Fibroblast of lung (primary cell): ENCODE measurements at regions not wholly inside any gene's neighbourhood (a gene's known extent, or its start where the extent isn't known, plus 50 kb on each side); places are given as distances from the start of the nearest gene placed in this dataset.

ENCODE experiments used
- DNase-seq, 2 donors: peaks; one replicate each; pipeline versions ENCODE4 v3.0.0 to v3.0.0-alpha.2; 2010; ENCODE audit warnings: low read depth in 2 of 2
- H2AFZ ChIP-seq: 2 replicates; pipeline ENCODE4 v1.5.1; 2012; ENCODE audit warnings: low read length, control low read depth, inconsistent platforms
- H3K27ac ChIP-seq: 2 replicates; pipeline ENCODE4 v1.5.1; 2011; ENCODE audit warnings: low read length, control low read depth; ENCODE audit not compliant: insufficient read depth
- H3K27me3 ChIP-seq: 2 replicates; pipeline ENCODE4 v1.5.1; 2011; ENCODE audit warnings: mild to moderate bottlenecking, low read length; ENCODE audit not compliant: control insufficient read depth, insufficient read depth
- H3K36me3 ChIP-seq: 2 replicates; pipeline ENCODE4 v1.5.1; 2011; ENCODE audit warnings: low read length; ENCODE audit not compliant: control insufficient read depth, insufficient read depth
- H3K4me1 ChIP-seq: 2 replicates; pipeline ENCODE4 v1.5.1; 2011; ENCODE audit warnings: low read length; ENCODE audit not compliant: control insufficient read depth, insufficient read depth; ENCODE audit errors: extremely low read depth
- H3K4me2 ChIP-seq: 2 replicates; pipeline ENCODE4 v1.5.1; 2011; ENCODE audit warnings: low read length, control low read depth; ENCODE audit not compliant: insufficient read depth; ENCODE audit errors: extremely low read depth
- H3K4me3 ChIP-seq, 4 experiments: fragments of 200-600 bp in 1 of 4; sonication (generic) in 1 of 4; replicated peaks in 1 of 4; 2 replicates each; pipeline ENCODE4 v1.5.1; 2011 to 2016; ENCODE audit warnings: low read length in 4 of 4, low read depth in 3 of 4, mild to moderate bottlenecking in 3 of 4, control low read depth in 2 of 4, inconsistent platforms in 1 of 4, mixed read lengths in 1 of 4; ENCODE audit not compliant: insufficient read depth in 1 of 4; ENCODE audit errors: control extremely low read depth in 1 of 4
- H3K79me2 ChIP-seq: 2 replicates; pipeline ENCODE4 v1.5.1; 2012; ENCODE audit warnings: mild to moderate bottlenecking, low read length, inconsistent platforms; ENCODE audit not compliant: control insufficient read depth, insufficient read depth
- H3K9ac ChIP-seq: 2 replicates; pipeline ENCODE4 v1.5.1; 2011; ENCODE audit warnings: mild to moderate bottlenecking, low read length, control low read depth; ENCODE audit not compliant: insufficient read depth
- H3K9me3 ChIP-seq: 2 replicates; pipeline ENCODE4 v1.5.1; 2012; ENCODE audit warnings: low read depth, low read length; ENCODE audit not compliant: control insufficient read depth, insufficient read depth
- H4K20me1 ChIP-seq: 2 replicates; pipeline ENCODE4 v1.5.1; 2011; ENCODE audit warnings: low read length; ENCODE audit not compliant: control insufficient read depth, insufficient read depth; ENCODE audit errors: extremely low read depth
- CTCF ChIP-seq, 2 donors: IDR thresholded peaks in 1 of 2; conservative IDR thresholded peaks in 1 of 2; 1 replicate in 1 of 2; 2 replicates in 1 of 2; pipeline ENCODE4 v1.5.1; 2011 to 2012; ENCODE audit warnings: low read length in 2 of 2, control low read depth in 1 of 2, inconsistent platforms in 1 of 2, low read depth in 1 of 2, mild to moderate bottlenecking in 1 of 2
- EZH2 ChIP-seq: IDR thresholded peaks from 2 replicates; pipeline ENCODE4 v1.5.1; 2012; ENCODE audit warnings: low read length, control low read depth, mild to moderate bottlenecking; ENCODE audit errors: missing control alignments

- Histone ChIP-seq H3K27me3 (no peaks in the 10 kb centered on the region), H3K4me3 (no peak overlapping the region)
Measured at GRCh38 chr15:58355382-58355971, 76.3 kb upstream of the LIPC start.

GRCh38 chr15:58355973-58356372, 75.8 kb upstream of the LIPC start:
- no peak overlapping the region for H3K4me3 ChIP-seq
- H4K20me1 ChIP-seq: no peaks in the 10 kb centered on the region
- TF ChIP-seq EZH2 (no peak), CTCF (conservative IDR thresholded peaks at IDR 0.05 in 1 of 2, IDR thresholded peaks at IDR 0.05 in 1 of 2; ENCODE audit: low read depth in 1 of 2, low read length in 2 of 2) (no peak)
- H3K9me3 ChIP-seq: no peaks in the 10 kb centered on the region
- H3K36me3 ChIP-seq: no peaks in the 10 kb centered on the region
- H3K27ac ChIP-seq: no peak overlapping the region
- H3K27me3 ChIP-seq: no peaks in the 10 kb centered on the region
- peaks cover 5% of the 10 kb centered on the region for H3K4me1 ChIP-seq
- no peak overlapping the region for H3K9ac ChIP-seq
- H2AFZ ChIP-seq: no peak overlapping the region
- H3K79me2 ChIP-seq: no peaks in the 10 kb centered on the region
- no peak overlapping the region for H3K4me2 ChIP-seq
- no peak for DNase-seq

More at GRCh38 chr15:58355382-58355971, 76.3 kb upstream of the LIPC start:
- no peak overlapping the region for H3K27ac ChIP-seq
- H4K20me1 ChIP-seq: no peaks in the 10 kb centered on the region
- H3K9me3 ChIP-seq: no peaks in the 10 kb centered on the region
- no peak for TF ChIP-seq CTCF (conservative IDR thresholded peaks at IDR 0.05 in 1 of 2, IDR thresholded peaks at IDR 0.05 in 1 of 2; ENCODE audit: low read depth in 1 of 2, low read length in 2 of 2)
- TF ChIP-seq EZH2: no peak
- H3K4me2 ChIP-seq: no peak overlapping the region
- peaks cover 2% of the 10 kb centered on the region for H3K4me1 ChIP-seq
- no peak overlapping the region for H3K9ac ChIP-seq
- no peak for DNase-seq
- no peaks in the 10 kb centered on the region for H3K36me3 ChIP-seq
- no peak overlapping the region for H2AFZ ChIP-seq
- no peaks in the 10 kb centered on the region for H3K79me2 ChIP-seq

GRCh38 chr15:58357529-58358476, 74.0 kb upstream of the LIPC start:
- Histone ChIP-seq H3K27ac (no peak overlapping the region), H3K4me3 (no peak overlapping the region), H3K9ac (no peak overlapping the region), H3K36me3 (no peaks in the 10 kb centered on the region), H4K20me1 (no peaks in the 10 kb centered on the region), H3K4me1 (peaks cover 6% of the 10 kb centered on the region), H3K79me2 (no peaks in the 10 kb centered on the region), H2AFZ (no peak overlapping the region), H3K4me2 (no peak overlapping the region), H3K9me3 (no peaks in the 10 kb centered on the region), H3K27me3 (no peaks in the 10 kb centered on the region)
- DNase-seq: peak; percentile 28 to 38
- TF ChIP-seq CTCF (conservative IDR thresholded peaks at IDR 0.05 in 1 of 2, IDR thresholded peaks at IDR 0.05 in 1 of 2; ENCODE audit: low read depth in 1 of 2, low read length in 2 of 2) (no peak), EZH2 (no peak)
